Suprapubic skin (tissue), 3 donors: ENCODE measurements at regions not wholly inside any gene's neighbourhood (a gene's known extent, or its start where the extent isn't known, plus 50 kb on each side); places are given as distances from the start of the nearest gene placed in this dataset.

Experiments used
- POLR2A ChIP-seq, 2 donors: fragments of 450-650 bp; IDR thresholded peaks; one replicate each; pipeline ENCODE4 v1.6.1; 2017; ENCODE audit warnings: antibody characterized with exemption in 2 of 2, mild to moderate bottlenecking in 2 of 2, moderate library complexity in 2 of 2
- TF ChIP-seq, protein P1 (sequence below), 2 donors: fragments of 200-600 bp in 1 of 2; fragments of 450-650 bp in 1 of 2; sonication (generic) in 1 of 2; IDR thresholded peaks; one replicate each; pipeline ENCODE4 v1.5.1; 2016 to 2019; ENCODE audit warnings: antibody characterized with exemption in 2 of 2, mild to moderate bottlenecking in 1 of 2, moderate library complexity in 1 of 2

DNA sequence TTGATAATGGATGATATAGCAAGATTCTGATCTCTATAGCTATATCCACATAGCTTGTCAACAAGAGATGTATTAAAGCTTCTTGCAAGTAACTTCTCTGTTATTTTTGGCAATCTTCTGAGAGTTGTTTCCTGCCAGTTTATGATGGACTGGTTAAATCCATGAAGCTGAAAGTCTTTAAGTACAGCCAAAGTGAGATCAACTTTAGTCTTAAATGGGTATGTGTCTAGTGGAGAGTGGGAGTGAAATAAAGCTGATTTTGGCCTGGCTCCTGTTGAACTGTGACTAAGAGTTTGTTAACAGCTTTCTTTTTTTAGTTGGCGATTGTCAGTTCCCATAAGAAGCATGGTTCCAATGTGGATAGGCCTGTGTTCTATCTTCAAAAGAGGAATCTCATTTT is 350.9 kb upstream of the PCSK5 start:
- TF ChIP-seq, protein P1, sequence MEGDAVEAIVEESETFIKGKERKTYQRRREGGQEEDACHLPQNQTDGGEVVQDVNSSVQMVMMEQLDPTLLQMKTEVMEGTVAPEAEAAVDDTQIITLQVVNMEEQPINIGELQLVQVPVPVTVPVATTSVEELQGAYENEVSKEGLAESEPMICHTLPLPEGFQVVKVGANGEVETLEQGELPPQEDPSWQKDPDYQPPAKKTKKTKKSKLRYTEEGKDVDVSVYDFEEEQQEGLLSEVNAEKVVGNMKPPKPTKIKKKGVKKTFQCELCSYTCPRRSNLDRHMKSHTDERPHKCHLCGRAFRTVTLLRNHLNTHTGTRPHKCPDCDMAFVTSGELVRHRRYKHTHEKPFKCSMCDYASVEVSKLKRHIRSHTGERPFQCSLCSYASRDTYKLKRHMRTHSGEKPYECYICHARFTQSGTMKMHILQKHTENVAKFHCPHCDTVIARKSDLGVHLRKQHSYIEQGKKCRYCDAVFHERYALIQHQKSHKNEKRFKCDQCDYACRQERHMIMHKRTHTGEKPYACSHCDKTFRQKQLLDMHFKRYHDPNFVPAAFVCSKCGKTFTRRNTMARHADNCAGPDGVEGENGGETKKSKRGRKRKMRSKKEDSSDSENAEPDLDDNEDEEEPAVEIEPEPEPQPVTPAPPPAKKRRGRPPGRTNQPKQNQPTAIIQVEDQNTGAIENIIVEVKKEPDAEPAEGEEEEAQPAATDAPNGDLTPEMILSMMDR (IDR thresholded peaks at IDR 0.05), result no peak
- TF ChIP-seq POLR2A (IDR thresholded peaks at IDR 0.05), result no peak
